Parathyroid adenoma (tissue), 2 donors: ENCODE measurements at regions not wholly inside any gene's neighbourhood (a gene's known extent, or its start where the extent isn't known, plus 50 kb on each side); places are given as distances from the start of the nearest gene placed in this dataset.

ENCODE experiments used
- H2AFZ ChIP-seq: fragments of 300-600 bp; sonication (generic); one replicate; pipeline ENCODE4 v1.7.0; 2017; ENCODE audit warnings: antibody characterized with exemption, mild to moderate bottlenecking
- H3K27ac ChIP-seq: fragments of 300-600 bp; sonication (generic); one replicate; pipeline ENCODE4 v1.7.0; 2017
- H3K27me3 ChIP-seq: fragments of 300-600 bp; sonication (generic); one replicate; pipeline ENCODE4 v1.7.0; 2017; ENCODE audit warnings: low read length; ENCODE audit not compliant: control insufficient read depth, insufficient read depth
- H3K36me3 ChIP-seq: fragments of 300-600 bp; sonication (generic); one replicate; pipeline ENCODE4 v1.7.0; 2017; ENCODE audit warnings: low read length; ENCODE audit not compliant: control insufficient read depth, insufficient read depth
- H3K4me1 ChIP-seq: fragments of 300-600 bp; sonication (generic); one replicate; pipeline ENCODE4 v1.7.0; 2017; ENCODE audit warnings: control low read depth
- H3K4me2 ChIP-seq: fragments of 300-600 bp; sonication (generic); one replicate; pipeline ENCODE4 v1.7.0; 2017; ENCODE audit warnings: low read length
- H3K4me3 ChIP-seq: fragments of 300-600 bp; sonication (generic); one replicate; pipeline ENCODE4 v1.7.0; 2017; ENCODE audit warnings: low read depth, low read length
- H3K79me2 ChIP-seq: fragments of 300-600 bp; sonication (generic); one replicate; pipeline ENCODE4 v1.7.0; 2017; ENCODE audit warnings: control low read depth
- H3K9ac ChIP-seq: fragments of 300-600 bp; sonication (generic); one replicate; pipeline ENCODE4 v1.7.0; 2017; ENCODE audit warnings: mild to moderate bottlenecking
- H3K9me3 ChIP-seq: fragments of 300-600 bp; sonication (generic); one replicate; pipeline ENCODE4 v1.7.0; 2017; ENCODE audit warnings: low read length; ENCODE audit not compliant: control insufficient read depth
- TF ChIP-seq, protein P1 (sequence below): fragments of 300-600 bp; sonication (generic); IDR thresholded peaks from one replicate; pipeline ENCODE4 v1.7.0; 2017; ENCODE audit warnings: antibody characterized with exemption, mild to moderate bottlenecking
- donor health status: primary hyperparathyroidism.

DNA sequence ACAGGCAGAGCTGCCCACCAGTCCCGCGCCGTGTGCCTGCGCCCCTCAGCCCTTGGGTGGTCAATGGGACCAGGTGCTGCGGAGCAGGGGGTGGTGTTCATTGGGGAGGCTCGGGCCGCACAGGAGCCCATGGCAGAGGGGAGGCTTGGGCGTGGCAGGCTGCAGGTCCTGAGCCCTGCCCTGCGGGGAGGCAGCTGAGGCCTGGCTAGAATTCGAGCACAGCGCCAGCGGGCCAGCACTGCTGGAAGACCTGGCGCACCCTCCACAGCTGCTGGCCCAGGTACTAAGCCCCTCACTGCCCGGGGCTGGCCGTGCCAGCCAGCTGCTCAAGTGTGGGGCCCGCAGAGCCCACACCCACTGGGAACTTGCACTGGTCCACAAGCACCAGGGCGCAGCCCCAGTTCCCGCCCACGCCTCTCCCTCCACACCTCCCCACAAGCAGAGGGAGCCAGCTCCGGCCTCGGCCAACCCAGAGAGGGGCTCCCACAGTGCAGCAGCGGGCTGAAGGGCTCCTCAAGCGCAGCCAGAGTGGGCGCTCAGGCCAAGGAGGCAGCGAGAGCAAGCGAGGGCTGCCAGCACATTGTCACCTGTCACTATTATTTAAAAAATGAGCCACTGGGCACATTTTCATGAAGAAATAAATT, 645.8 kb downstream of the CENPC start:
- Histone ChIP-seq H3K4me2 (no peak overlapping the region), H3K9me3 (no peaks in the 10 kb centered on the region), H2AFZ (no peak overlapping the region), H3K79me2 (no peaks in the 10 kb centered on the region), H3K27me3 (no peaks in the 10 kb centered on the region), H3K27ac (no peak overlapping the region), H3K4me1 (no peaks in the 10 kb centered on the region), H3K4me3 (no peak overlapping the region), H3K9ac (no peak overlapping the region), H3K36me3 (no peaks in the 10 kb centered on the region)
- TF ChIP-seq, protein P1, sequence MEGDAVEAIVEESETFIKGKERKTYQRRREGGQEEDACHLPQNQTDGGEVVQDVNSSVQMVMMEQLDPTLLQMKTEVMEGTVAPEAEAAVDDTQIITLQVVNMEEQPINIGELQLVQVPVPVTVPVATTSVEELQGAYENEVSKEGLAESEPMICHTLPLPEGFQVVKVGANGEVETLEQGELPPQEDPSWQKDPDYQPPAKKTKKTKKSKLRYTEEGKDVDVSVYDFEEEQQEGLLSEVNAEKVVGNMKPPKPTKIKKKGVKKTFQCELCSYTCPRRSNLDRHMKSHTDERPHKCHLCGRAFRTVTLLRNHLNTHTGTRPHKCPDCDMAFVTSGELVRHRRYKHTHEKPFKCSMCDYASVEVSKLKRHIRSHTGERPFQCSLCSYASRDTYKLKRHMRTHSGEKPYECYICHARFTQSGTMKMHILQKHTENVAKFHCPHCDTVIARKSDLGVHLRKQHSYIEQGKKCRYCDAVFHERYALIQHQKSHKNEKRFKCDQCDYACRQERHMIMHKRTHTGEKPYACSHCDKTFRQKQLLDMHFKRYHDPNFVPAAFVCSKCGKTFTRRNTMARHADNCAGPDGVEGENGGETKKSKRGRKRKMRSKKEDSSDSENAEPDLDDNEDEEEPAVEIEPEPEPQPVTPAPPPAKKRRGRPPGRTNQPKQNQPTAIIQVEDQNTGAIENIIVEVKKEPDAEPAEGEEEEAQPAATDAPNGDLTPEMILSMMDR, result no peak

DNA sequence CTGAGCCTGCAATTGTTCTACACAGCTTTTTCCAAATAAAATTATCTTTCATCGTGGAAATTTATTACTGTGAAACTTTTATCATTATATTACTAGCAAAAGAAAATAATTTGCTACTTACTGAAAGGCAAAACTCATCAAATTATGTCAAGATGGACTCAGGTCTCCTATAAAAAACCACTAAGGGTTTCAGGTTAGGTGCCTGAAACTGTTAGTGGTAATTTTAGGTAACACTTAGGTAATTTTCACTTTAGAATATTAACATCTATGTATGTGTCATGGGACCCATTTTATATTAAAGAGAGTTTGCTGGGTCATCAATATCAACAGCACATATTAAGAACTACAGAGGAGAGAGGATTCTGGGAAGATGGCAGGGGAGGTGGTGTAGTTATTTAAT, 651.5 kb downstream of the CENPC start:
- TF ChIP-seq, protein P1, result no peak
- H3K79me2 ChIP-seq, result no peaks in the 10 kb centered on the region
- H3K4me3 ChIP-seq, result no peak overlapping the region
- H3K27me3 ChIP-seq, result no peaks in the 10 kb centered on the region
- H3K9ac ChIP-seq, result no peak overlapping the region
- H2AFZ ChIP-seq, result no peak overlapping the region
- H3K27ac ChIP-seq, result no peak overlapping the region
- H3K4me1 ChIP-seq, result no peaks in the 10 kb centered on the region
- H3K9me3 ChIP-seq, result no peaks in the 10 kb centered on the region
- no peaks in the 10 kb centered on the region for H3K36me3 ChIP-seq
- no peak overlapping the region for H3K4me2 ChIP-seq

DNA sequence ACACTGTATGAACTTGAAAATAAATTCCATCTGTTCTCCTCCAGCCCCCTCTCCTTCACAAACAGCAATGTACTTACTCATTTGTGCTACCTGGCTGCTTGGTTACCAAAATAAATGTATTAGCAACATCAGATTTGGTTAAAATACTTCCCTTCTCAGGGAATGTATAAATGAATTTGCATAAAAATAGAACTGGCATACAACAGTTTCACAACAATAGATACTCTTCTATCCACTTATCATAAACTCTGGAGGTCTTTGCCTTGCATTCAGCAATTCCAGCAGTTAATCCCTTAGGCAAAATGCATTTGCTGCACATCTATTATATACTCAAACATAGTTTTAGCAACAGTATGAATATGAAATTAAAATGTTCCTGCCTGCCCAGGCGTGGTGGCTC, 658.2 kb downstream of the CENPC start:
- no peaks in the 10 kb centered on the region for H3K4me1 ChIP-seq
- no peaks in the 10 kb centered on the region for H3K79me2 ChIP-seq
- H3K27me3 ChIP-seq, result no peaks in the 10 kb centered on the region
- H3K9me3 ChIP-seq, result no peaks in the 10 kb centered on the region
- H3K27ac ChIP-seq, result no peak overlapping the region
- TF ChIP-seq, protein P1, result no peak
- no peak overlapping the region for H3K9ac ChIP-seq
- no peaks in the 10 kb centered on the region for H3K36me3 ChIP-seq
- H2AFZ ChIP-seq, result no peak overlapping the region
- H3K4me3 ChIP-seq, result no peak overlapping the region
- no peak overlapping the region for H3K4me2 ChIP-seq

DNA sequence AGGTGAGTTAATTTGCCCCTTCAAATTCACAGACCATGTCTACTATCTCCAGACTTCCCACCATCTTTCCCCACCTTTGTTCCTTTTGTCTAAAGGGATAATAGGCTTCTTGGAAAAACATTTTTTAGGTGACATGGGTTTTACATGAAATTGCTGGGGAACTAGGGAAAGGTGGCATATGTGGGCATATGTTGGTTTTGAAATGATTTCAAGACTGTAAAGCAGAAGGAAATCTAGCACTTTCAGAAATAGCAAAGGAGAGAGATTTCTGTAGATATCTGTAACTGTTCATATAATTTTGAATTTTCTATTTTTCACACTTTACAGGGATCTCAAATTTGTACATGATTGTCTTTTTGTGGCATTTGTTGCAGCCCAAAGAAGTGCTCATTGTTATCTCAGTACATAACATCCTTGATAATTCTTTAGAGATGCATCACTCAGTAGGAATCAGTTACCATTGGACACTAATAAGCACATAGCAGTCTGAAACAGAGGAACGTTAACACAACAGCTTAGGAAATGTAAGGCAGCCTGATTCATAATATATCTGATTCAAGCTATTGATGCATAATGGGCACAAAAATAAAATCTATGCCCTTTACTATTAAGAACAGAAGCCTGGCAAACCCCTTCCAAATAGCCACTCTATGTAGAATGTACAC, 659.7 kb downstream of the CENPC start:
- H3K9ac ChIP-seq, result no peak overlapping the region
- TF ChIP-seq, protein P1, result no peak
- H2AFZ ChIP-seq, result no peak overlapping the region
- H3K9me3 ChIP-seq, result no peaks in the 10 kb centered on the region
- H3K27ac ChIP-seq, result no peak overlapping the region
- no peak overlapping the region for H3K4me2 ChIP-seq
- H3K27me3 ChIP-seq, result no peaks in the 10 kb centered on the region
- no peaks in the 10 kb centered on the region for H3K4me1 ChIP-seq
- no peaks in the 10 kb centered on the region for H3K36me3 ChIP-seq
- no peaks in the 10 kb centered on the region for H3K79me2 ChIP-seq
- no peak overlapping the region for H3K4me3 ChIP-seq

DNA sequence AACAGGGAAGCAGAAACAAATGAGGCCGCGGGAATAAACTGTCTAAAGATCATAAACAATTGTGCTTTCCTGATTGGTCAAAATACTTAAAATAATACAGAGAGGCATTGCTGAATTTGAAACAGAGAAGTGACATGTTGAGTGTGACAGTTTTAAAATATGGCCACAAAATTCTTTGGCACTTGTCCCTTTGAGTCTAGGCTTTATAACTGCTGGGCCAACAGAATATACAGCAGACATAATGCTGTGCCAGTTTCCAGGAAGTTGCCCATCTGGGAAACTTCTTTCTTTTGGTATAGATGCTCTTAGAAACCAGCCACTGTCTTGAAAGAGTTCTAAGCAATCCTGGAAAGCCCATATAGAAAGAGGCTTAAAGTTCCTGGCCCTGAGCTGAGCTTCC, 668.4 kb downstream of the CENPC start:
- no peaks in the 10 kb centered on the region for H3K79me2 ChIP-seq
- H3K4me3 ChIP-seq, result no peak overlapping the region
- no peak overlapping the region for H3K27ac ChIP-seq
- no peaks in the 10 kb centered on the region for H3K9me3 ChIP-seq
- no peak overlapping the region for H3K9ac ChIP-seq
- no peak overlapping the region for H3K4me2 ChIP-seq
- no peaks in the 10 kb centered on the region for H3K4me1 ChIP-seq
- no peaks in the 10 kb centered on the region for H3K27me3 ChIP-seq
- H2AFZ ChIP-seq, result no peak overlapping the region
- TF ChIP-seq, protein P1, result no peak
- H3K36me3 ChIP-seq, result no peaks in the 10 kb centered on the region
